Islet precursor cell (in vitro differentiated cells): ENCODE measurements at regions not wholly inside any gene's neighbourhood (a gene's known extent, or its start where the extent isn't known, plus 50 kb on each side); places are given as distances from the start of the nearest gene placed in this dataset.
"Not testable (repeated sequence)": the region's sequence is repeated elsewhere in the genome, so short reads cannot be mapped to it uniquely, and the experiment has no call there.

Experiments
- DNase-seq: peaks from one replicate; pipeline ENCODE4 v3.0.0-alpha.2; 2018

GRCh38 chr14:49105512-49105911, 480.7 kb downstream of the RPS29 start:
- no peak for DNase-seq

DNA sequence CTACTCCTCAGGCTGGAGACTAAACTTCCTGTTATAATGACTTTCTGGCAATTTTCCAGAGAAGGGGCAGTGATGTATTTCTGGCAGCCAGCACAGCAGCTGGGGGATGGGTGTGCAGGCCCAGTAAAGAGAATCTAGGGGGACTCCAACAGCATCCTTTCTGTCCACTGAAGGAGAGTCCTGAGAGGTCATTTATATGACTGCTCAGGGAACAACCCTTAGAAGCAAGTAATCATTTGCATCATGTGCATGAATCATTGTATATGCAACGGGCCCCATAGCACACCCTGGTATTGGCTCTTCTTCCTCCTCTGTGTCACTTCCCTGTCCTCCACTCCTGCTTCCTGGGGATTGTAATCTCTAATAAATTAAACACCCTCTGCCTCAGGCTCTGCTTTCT, 493.8 kb downstream of the RPS29 start:
- no peak for DNase-seq

- DNase-seq = no peak
These were observed 497.1 kb downstream of the RPS29 start for GRCh38 chr14:49089107-49089506.

DNA sequence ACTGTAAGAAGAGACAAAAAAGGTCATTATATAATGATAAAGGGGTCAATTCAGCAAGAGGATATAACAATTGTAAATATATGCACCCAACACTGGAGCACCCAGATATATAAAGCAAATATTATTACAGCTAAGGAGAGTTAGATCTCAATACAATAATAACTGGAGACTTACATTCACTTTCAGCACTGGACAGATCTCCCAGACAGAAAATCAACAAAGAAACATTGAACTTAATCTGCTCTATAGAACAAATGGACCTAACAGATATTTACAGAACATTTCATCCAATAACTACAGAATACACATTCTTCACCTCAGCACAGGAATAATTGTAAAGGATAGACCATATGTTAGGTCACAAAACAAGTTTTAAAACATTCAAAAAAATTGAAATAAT, 512.9 kb downstream of the RPS29 start:
- not testable (repeated sequence) for DNase-seq

- DNase-seq = no peak
These were observed 527.7 kb downstream of the RPS29 start for GRCh38 chr14:49058511-49058910.

GRCh38 chr14:49057838-49058510, 528.2 kb downstream of the RPS29 start:
- no peak for DNase-seq

DNA sequence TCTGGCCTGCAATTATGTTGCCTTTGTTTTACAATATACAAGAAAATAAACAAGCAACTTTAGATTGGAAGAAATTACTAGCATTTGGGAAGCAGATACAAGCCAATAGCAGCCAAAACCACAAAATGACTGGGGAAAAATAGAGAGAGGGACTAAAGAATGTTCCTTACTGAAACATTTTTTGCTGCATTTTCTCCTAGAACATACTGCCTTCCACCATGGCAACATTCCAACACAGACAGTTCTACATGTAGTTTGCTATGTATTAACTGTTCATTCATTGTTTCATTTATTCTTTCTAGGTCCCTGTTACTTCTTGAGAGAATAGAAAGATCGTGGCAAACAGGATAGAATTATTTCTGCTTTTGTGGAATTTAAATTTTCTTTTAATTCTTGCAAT, 530.2 kb downstream of the RPS29 start:
- no peak for DNase-seq

- no peak for DNase-seq
These were observed 533.7 kb downstream of the RPS29 start for GRCh38 chr14:49052521-49052920.

GRCh38 chr14:49051328-49052060, 534.7 kb downstream of the RPS29 start:
- no peak for DNase-seq

- no peak for DNase-seq
These were observed 535.4 kb downstream of the RPS29 start for GRCh38 chr14:49050822-49051221.

DNA sequence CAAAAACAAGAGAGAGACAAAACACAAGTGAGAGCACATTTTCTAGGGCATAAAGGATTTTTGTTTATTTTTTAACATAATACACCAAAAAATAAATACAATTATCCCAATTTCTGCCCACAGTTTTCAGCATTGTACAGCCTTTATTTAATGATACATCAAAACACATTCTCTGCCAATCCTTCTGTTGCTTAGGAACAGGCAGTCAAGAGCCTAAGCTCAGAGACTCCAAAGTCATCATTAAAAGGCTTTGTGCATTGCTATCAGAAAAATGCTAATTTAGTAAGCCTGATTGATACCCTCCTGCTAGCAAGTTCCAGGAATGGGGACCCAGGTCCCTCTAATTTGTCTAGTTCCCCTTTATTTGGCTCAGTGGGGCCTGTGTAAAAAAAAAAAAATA, 536.5 kb downstream of the RPS29 start:
- DNase-seq = no peak

DNA sequence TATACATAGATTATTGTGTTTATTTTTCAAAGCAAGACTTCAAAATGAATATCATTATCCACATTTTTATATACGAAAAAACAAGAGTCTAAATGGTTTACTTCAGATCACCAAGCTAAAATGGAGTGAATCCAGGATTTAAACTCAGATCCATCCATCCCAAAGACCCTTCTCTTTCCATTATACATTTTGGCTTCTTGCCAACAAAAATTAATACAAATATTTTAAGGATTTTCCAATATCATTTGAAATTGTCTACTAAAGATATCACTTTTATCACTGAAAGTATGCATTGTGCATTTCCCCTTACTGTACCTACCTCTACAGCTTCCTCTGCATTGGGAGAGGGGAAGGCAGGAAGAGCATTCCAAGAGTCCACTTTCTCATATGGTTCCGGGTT, 541.2 kb downstream of the RPS29 start:
- DNase-seq = no peak

DNA sequence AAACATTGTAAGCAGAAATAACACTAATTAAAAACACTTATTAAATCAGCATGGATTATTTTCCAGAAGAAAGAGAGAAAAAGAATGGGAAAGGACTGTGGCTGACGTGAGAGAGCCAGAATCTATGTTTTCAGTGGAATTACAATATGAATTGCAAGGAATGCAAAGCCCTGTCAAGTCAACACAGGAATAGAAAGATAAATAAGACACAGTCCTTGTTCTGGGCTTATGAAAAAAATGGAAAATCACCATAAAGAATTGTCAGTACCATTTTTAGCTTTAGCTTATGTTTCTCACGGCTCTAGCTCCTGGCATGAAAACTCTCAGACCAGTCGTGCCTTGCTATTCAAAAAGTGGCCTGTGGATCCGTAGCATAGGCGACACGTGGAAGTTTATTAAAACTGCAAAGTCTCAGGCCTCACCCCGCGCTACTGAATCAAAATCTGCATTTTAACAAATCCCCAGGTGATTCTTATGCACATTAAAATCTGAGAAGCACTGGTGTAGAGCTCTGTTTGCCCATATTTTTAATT, 549.1 kb downstream of the RPS29 start:
- no peak for DNase-seq

GRCh38 chr14:49036266-49036665, 549.9 kb downstream of the RPS29 start:
- no peak for DNase-seq

- no peak for DNase-seq
These were observed 553.0 kb downstream of the RPS29 start for GRCh38 chr14:49033131-49033530.

- not testable (repeated sequence) for DNase-seq
These were observed 554.5 kb downstream of the RPS29 start for GRCh38 chr14:49031710-49032109.

DNA sequence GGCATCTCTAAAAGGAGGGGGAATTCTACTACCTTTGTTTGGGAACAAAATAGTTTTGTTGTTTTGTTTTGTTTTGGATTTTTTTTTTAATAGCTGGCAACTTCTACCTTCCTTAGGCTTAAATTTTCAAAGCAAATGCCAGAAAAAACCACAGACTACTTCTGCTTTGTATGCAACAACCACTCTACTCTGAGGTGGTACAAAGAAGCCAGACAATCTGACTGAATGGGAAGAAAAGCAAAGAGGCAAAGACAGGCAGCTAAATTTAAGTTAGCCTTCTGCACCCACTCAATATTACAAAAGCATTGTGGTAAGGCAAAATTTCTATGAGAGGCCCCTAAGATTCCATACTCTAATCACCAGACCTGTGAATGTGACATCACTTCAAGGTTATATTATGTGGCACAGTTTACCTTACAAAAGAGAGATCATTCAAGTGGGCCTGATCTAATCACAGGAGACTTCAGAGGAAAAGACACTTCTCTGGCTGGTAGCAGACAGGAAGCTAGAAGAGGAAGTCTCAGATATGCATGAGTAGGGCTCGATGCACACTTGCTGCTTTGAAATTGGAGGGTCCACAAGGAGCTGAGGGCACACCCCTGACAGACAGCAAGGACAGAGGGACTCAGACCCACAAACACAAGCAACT, 566.6 kb downstream of the RPS29 start:
- DNase-seq = no peak

GRCh38 chr14:49017447-49017846, 568.7 kb downstream of the RPS29 start:
- no peak for DNase-seq

DNA sequence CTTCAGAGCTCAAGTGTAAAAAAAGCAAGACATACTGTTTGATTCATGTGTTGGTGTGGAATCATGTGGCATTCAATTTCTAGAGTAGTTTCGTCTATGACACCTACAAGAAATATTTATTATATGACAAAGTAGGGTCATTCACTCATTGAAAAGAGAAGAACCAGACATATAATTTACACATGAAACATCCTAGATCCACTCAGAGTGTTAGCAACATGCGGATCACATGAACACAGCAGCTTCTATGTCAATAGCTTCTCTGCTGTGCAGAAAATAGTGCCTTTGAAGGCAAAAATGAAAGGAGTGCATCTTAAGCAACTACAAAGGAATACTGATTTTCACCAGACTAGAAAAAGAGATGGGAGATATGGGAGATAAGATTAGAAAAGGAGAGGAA, 569.8 kb downstream of the RPS29 start:
- no peak for DNase-seq

GRCh38 chr14:49014476-49014875, 571.7 kb downstream of the RPS29 start:
- no peak for DNase-seq

DNA sequence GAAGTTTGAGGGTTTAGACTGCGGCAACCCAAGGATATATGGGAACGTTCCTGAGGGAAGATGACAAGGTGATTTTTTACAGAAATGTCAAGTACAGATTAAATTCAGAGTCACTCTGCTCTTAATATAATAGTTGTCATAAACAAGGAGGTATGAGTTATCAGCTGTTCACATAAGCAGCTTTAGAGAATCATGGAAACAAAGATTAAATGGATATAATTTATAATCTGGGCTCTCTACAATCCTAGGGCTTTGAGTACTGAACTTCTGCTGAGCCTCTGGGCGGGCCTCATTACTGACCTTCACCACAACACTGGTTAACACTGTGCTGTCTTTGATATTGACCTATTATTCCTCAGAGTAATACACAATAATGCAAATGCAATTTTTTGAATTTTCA, 577.8 kb downstream of the RPS29 start:
- no peak for DNase-seq

DNA sequence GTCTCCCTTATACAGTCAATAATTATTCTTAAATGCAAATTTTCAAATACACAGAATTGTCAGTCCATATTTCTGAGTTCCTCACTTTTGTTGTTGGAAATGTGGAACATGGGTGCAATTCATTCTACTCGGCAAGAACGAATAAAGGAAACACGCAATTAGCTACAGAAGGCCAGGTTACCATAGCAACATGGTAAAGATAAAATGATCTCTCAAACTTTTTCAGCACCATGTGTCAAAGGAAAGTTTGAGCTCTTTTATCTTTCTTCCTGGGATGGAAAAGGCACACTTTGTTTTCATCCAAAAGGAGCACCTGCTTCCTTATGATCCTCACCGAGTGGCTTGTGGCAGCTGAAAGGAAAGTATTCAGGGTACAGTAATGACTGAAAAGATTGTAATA, 595.0 kb downstream of the RPS29 start:
- no peak for DNase-seq

GRCh38 chr14:48983351-48983888, 602.8 kb downstream of the RPS29 start:
- DNase-seq = no peak

GRCh38 chr14:48974994-48975393, 611.2 kb downstream of the RPS29 start:
- no peak for DNase-seq
